ENCODE measurements at regions not wholly inside any gene's neighbourhood (a gene's known extent, or its start where the extent isn't known, plus 50 kb on each side); places are given as distances from the start of the nearest gene placed in this dataset.
A peak's percentile ranks its signal among the peaks of the same experiment; 100 is the strongest.
"Not testable (repeated sequence)": the region's sequence is repeated elsewhere in the genome, so short reads cannot be mapped to it uniquely, and the experiment has no call there.

DNA sequence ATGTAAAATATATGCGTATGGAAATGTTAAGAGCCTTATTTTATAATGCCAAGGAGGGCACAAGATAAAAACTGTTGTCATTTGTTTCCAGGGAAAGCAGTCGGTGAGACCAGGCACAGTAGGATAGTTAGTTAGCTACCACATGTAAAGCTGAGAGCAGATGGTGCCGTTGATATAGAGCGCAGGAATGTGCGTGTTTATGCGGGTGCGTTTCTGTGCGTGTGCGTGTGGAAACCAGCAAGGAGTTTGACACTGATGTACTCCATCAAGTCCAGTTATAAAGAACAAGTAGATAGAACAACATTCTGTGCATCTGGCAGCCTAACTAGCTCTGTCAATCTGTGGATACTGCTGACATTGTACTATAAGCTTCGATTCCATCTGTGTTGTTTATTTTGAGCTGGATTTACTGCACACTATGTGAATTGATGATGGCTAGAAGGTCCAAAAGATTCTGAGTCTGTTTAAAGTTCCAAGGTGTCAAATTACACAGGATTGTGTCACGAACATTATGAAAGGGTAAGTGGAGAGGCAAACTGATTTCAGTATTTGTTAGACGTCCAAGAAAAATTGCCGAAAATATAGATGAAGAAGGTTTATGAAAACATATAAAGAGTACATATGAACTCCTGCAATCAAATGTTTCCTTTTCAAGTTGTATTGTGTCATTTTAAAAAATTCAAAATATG, 494.9 kb upstream of the MEF2C start:
- no peak for DNase-seq

DNA sequence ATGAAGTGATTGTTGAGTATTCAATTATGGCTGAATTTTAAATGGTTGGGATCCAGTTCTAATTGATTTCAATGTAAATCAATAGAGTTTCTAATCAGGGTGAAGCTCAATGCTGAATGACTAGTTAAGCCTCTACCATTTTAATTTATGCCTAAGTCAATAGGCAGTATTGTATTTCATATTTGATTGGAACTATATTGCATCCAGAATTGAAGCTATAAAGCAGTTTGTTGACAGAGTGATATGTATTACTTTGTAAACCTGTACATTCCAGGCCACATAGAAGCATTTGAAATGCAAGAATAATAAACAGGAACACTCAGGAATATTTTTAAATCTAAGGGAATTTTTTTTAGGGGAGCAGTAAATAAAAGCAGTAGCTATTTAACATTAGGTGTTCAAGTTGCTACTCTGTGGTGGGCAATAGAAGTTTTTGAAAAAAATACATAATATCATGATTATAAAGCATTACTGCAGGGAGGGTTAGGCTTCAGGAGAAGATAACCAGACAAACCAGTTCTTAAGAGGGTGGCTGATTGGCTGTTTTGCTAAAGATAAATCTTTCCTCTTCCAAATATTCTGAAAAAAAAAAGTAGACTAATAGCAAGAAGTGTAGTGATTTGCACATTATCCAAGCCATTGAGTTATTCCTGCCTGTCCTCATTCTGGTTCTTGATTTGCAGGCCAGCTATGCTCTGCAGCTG, 492.0 kb upstream of the MEF2C start:
- peak; percentile 62 for DNase-seq

GRCh38 chr5:89374144-89374784, 491.3 kb upstream of the MEF2C start:
- DNase-seq: peak; percentile 91

DNA sequence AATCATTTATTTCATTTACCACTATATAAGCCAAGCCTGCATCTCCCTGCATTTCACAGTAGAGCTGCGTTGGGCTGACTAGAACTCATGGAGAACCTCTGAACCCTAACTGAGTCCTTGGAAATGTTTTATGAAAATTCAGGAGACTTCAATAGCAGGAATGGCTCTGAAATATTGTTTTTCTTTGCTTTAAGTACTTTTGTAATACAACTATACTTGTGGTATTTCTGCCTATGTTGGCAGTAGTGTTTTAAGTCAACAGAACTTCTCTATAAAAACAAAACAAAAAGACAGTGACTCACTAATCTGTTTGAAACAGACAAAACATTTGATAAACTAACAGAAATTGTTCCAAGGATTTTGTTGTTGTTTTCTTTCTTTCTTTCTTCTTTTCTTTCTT, 489.2 kb upstream of the MEF2C start:
- DNase-seq: no peak

GRCh38 chr5:89371646-89372045, 488.7 kb upstream of the MEF2C start:
- DNase-seq: no peak

DNA sequence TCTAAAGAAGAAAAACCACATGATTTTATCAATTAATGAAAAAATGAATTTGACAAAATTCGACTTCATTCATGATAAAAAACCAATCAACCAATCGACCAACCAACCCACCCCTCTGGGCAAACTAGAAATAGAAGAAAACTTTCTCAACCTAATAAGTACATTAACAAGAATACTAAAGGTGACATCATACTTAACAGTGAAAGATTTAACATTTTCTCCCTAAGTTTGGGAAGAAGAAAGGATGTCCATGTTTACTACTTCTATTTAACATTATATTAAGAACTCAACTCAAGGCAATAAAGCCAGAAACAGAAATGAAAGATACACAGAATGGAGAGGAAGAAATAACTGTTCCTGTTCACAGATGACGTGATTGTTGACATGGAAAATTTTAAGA, 476.1 kb upstream of the MEF2C start:
- DNase-seq: no peak

- no peak for DNase-seq
Observed at GRCh38 chr5:89353837-89354551, 471.0 kb upstream of the MEF2C start.

DNA sequence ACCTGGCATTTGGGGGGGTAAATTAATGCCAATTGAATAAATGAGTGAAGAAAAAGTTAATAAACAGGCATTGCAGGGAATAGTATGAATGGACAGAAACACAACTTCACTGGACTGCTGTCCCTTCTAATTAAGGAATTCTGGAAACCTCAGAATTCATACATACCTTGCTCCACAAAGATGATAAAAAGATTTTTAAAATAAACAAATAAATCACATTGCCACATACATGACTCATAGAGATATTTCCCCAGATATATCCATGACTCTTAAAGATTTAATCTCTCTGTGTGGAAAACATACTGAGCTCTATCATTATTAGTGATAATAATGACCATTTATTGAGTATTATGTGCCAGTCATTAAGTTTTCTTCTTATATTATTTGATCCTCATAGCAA, 469.0 kb upstream of the MEF2C start:
- no peak for DNase-seq

GRCh38 chr5:89351222-89351621, 468.2 kb upstream of the MEF2C start:
- no peak for DNase-seq

DNA sequence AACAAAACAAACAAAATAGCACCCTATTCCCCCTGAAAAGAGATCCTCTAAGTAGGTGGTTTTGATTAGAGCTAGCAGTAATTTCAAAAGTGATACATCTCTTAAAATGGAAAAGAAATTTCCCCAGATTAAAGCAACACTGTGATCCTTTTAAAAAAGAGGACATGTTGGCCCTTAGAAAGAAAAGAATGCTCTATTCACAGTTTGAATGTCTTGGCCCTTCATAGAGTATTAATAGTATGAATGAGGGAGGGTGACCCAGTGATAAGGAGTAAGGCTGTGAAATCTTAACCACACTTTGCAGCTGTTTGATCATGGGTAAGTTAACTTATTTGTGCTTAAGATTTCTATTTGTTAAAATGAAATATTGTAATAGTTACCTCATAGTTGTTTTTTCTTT, 467.7 kb upstream of the MEF2C start:
- DNase-seq: no peak

GRCh38 chr5:89349246-89349980, 466.4 kb upstream of the MEF2C start:
- no peak for DNase-seq

- no peak for DNase-seq
Observed at GRCh38 chr5:89346573-89346972, 463.6 kb upstream of the MEF2C start.

- DNase-seq: peak; percentile 50
Observed at GRCh38 chr5:89343666-89344065, 460.7 kb upstream of the MEF2C start.

DNA sequence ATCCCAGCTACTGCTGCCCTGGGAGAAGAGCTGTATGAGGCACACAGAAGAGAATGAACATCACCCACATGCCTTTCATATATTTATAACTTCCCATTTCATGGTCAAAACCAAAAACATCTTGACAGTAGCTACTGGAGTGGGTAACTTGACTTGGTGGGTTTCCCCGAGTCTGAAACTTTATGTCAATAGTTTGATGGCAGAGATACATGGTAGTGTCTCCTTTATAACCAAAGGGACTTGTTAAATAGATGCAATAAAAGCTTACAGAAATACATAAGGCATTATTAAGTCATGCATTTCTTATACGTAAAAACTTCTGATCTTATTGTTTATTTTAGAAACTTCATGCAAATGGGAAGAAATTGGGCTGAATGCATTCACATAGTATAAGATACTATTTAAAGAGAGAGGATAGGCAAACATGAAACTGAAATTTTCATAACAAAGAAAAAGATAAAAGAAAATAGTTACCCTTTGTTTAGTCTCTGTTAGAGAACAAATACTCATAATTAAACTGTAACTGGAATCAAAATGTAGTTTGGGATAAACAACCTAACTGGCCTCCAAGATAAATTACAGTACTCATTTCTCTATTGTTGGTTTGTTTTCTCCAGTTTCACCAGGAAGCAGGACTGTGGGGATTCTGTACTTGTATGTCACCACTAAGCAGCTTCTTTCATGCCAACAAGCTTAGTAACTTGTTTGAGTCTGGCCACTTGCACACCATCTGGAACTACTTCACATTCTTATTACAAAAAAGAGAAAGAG, 459.3 kb upstream of the MEF2C start:
- peak; percentile 15 for DNase-seq

- DNase-seq: no peak
Observed at GRCh38 chr5:89338935-89339334, 456.0 kb upstream of the MEF2C start.

GRCh38 chr5:89336111-89336510, 453.1 kb upstream of the MEF2C start:
- DNase-seq: no peak

- no peak for DNase-seq
Observed at GRCh38 chr5:89330140-89330539, 447.2 kb upstream of the MEF2C start.

DNA sequence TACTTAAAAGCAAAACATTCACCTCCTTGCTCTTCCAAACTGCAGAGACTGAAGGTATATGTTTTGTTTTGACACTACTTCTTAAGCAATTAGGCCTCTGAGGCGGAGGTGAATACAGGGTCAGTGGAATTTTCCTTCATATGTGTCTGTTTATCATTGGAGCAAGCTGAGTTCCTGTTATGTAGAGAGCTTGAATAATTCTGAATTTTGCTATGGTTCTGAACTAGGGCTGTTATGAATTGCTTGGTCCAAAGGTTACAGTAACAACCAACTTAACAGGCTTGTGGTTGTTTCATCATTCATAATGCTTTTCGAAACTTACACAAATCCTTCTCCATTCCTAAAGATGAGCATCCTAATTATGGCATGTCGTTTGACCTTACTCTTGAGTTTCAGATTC, 444.6 kb upstream of the MEF2C start:
- no peak for DNase-seq

GRCh38 chr5:89324990-89325389, 442.0 kb upstream of the MEF2C start:
- DNase-seq: no peak

GRCh38 chr5:89320421-89321277, 437.7 kb upstream of the MEF2C start:
- no peak for DNase-seq

DNA sequence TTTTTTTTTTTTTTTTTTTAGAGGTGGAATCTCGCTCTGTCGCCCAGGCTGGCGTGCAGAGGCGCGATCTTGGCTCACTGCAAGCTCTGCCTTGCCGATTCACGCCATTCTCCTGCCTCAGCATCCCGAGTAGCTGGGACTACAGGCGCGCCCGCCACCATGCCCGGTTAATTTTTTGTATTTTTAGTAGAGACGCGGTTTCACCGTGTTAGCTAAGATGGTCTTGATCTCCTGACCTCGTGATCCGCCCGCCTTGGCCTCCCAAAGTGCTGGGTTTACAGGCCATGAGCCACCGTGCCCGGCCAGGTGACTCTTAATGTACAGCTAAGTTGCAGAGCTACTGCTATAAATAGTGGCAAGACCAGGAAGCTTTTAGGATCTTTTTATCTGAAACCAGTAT, 434.9 kb upstream of the MEF2C start:
- not testable (repeated sequence) for DNase-seq
